ENCODE measurements at regions not wholly inside any gene's neighbourhood (a gene's known extent, or its start where the extent isn't known, plus 50 kb on each side); places are given as distances from the start of the nearest gene placed in this dataset.

- TF ChIP-seq CTCF (IDR thresholded peaks at IDR 0.05; ENCODE audit: low read depth, low read length), result no peak
These were observed 103.6 kb upstream of the RMP24 start for GRCh38 chr18:35868915-35869314.

GRCh38 chr18:35871337-35871736 is 101.1 kb upstream of the RMP24 start:
- POLR2A ChIA-PET, result no interaction called here
- no peak for TF ChIP-seq CTCF (IDR thresholded peaks at IDR 0.05; ENCODE audit: low read depth, low read length)
- DNase-seq (ENCODE audit: low read depth, low spot score), result no peak
- no peaks in the 10 kb centered on the region for H3K27me3 ChIP-seq (ENCODE audit: control insufficient read depth, insufficient read depth, low read length)
- no peaks in the 10 kb centered on the region for H3K9me3 ChIP-seq (ENCODE audit: control insufficient read depth, insufficient read depth, low read length)
- no peak overlapping the region for H3K4me3 ChIP-seq (ENCODE audit: low read depth, low read length)
- CTCF ChIA-PET, result no interaction called here
- H3K27ac ChIP-seq (ENCODE audit: low read depth, low read length), result no peak overlapping the region

More at GRCh38 chr18:35868915-35869314, 103.6 kb upstream of the RMP24 start:
- H3K9me3 ChIP-seq (ENCODE audit: control insufficient read depth, insufficient read depth, low read length), result no peaks in the 10 kb centered on the region
- DNase-seq (ENCODE audit: low read depth, low spot score), result no peak
- CTCF ChIA-PET, result no interaction called here
- H3K4me3 ChIP-seq (ENCODE audit: low read depth, low read length), result no peak overlapping the region
- H3K27me3 ChIP-seq (ENCODE audit: control insufficient read depth, insufficient read depth, low read length), result no peaks in the 10 kb centered on the region
- no peak overlapping the region for H3K27ac ChIP-seq (ENCODE audit: low read depth, low read length)
- POLR2A ChIA-PET, result no interaction called here

DNA sequence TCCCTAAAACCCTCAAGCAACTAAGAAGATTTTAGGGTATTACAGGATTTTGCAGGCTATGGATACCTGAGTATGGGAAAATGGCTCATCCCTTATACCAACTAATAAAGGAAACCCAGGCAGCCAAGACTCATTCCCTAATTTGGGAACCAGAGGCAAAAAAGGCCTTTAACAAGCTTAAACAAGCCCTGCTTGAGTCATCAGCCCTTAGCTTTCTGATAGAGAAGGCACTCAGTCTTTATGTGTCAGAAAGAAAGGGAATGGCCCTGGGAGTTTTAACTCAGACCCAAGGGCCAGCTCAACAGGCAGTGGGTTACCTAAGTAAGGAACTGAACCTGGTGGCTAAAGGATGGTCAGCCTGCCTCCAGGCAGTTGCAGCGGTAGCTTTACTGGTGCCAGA is 96.9 kb upstream of the RMP24 start:
- CTCF ChIA-PET, result interaction anchor here (1.2 kb wide), 1 partner anchor 75 kb away, joined by 3 read pairs; no protein-coding TSS in a partner anchor
- no peak for DNase-seq (ENCODE audit: low read depth, low spot score)
- H3K27ac ChIP-seq (ENCODE audit: low read depth, low read length), result no peak overlapping the region
- H3K4me3 ChIP-seq (ENCODE audit: low read depth, low read length), result no peak overlapping the region
- H3K9me3 ChIP-seq (ENCODE audit: control insufficient read depth, insufficient read depth, low read length), result no peaks in the 10 kb centered on the region
- POLR2A ChIA-PET, result no interaction called here
- peaks cover 2% of the 10 kb centered on the region for H3K27me3 ChIP-seq (ENCODE audit: control insufficient read depth, insufficient read depth, low read length)
- TF ChIP-seq CTCF (IDR thresholded peaks at IDR 0.05; ENCODE audit: low read depth, low read length), result no peak

DNA sequence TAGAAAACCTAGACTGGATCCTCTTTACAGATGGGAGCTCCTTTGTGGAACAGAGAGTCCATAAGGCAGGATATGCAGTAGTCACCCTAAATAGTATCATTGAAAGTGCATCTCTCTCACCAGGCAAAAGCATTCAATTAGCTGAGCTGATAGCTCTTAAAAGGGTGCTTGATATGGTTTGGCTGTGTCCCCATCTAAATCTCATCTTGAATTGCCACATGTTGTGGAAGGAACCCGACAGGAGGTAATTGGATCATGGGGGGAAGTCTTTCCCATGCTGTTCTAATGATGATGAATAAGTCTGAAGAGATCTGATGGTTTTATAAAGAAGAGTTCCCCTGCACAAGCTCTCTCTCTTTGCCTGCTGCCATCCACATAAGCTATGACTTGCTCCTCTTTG is 96.2 kb upstream of the RMP24 start:
- Histone ChIP-seq H3K27me3 (ENCODE audit: control insufficient read depth, insufficient read depth, low read length) (peaks cover 2% of the 10 kb centered on the region), H3K4me3 (ENCODE audit: low read depth, low read length) (no peak overlapping the region), H3K9me3 (ENCODE audit: control insufficient read depth, insufficient read depth, low read length) (no peaks in the 10 kb centered on the region), H3K27ac (ENCODE audit: low read depth, low read length) (no peak overlapping the region)
- CTCF ChIA-PET, result interaction anchor here (1.2 kb wide), 1 partner anchor 74 kb away, joined by 3 read pairs; no protein-coding TSS in a partner anchor
- POLR2A ChIA-PET, result no interaction called here
- no peak for TF ChIP-seq CTCF (IDR thresholded peaks at IDR 0.05; ENCODE audit: low read depth, low read length)
- DNase-seq (ENCODE audit: low read depth, low spot score), result no peak

- POLR2A ChIA-PET, result no interaction called here
- Histone ChIP-seq H3K9me3 (ENCODE audit: control insufficient read depth, insufficient read depth, low read length) (no peaks in the 10 kb centered on the region), H3K27ac (ENCODE audit: low read depth, low read length) (no peak overlapping the region), H3K27me3 (ENCODE audit: control insufficient read depth, insufficient read depth, low read length) (peaks cover 2% of the 10 kb centered on the region), H3K4me3 (ENCODE audit: low read depth, low read length) (no peak overlapping the region)
- DNase-seq (ENCODE audit: low read depth, low spot score), result no peak
- CTCF ChIA-PET, result no interaction called here
- no peak for TF ChIP-seq CTCF (IDR thresholded peaks at IDR 0.05; ENCODE audit: low read depth, low read length)
These were observed 91.6 kb upstream of the RMP24 start for GRCh38 chr18:35880788-35881455.
